ENCODE measurements at regions not wholly inside any gene's neighbourhood (a gene's known extent, or its start where the extent isn't known, plus 50 kb on each side); places are given as distances from the start of the nearest gene placed in this dataset.

DNA sequence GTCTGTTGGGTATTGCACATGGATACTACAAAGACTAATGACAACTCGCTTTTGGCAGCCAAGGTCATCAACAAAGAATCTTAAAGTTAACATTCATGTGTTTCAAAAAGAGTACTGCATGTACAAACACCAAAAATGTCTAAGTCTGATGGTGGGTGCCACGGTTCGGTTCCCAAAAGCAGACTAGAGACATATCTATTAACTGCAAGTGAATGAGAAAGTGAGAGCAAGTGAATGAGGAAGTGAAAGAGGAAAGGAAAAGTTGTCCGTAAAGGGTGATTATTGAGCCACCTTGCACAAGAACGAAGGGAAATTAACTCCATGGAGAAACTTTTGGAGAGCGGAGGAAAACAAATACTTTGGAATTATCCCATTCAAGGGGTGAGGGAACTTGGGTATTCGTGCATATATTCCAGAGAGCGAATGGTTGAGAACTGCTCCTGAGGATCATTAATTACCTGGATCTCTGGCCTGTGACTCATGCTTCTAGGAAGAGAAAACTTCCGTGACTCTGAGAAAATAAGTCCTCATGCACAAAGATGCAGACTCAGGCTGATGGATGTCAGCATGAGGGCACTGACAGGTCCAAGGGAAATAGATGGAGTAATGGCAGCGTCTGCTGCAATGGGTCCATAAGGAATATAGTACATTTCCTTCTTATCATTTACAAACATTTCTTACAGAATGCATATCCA is 336.5 kb upstream of the TGFBR2 start:
- DNase-seq = no peak

DNA sequence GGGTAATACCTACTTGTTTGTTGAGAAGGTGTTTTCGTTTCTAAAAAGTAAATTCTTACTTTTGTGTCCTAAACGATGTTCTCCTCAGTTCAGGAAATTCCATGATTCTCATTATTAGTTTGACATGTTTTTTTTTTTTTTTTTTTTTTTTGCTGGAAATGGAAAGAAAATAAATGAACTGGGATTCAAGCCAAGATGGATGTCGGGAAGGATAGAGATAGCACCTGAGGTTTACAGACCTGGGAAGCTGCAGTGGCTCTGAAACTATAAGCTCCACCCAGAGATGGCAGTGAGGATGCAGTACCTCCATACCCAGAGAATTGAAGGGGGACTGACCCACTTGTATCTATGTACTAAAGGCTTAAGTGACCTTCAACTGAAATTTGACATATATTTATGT is 334.6 kb upstream of the TGFBR2 start:
- DNase-seq = no peak

DNA sequence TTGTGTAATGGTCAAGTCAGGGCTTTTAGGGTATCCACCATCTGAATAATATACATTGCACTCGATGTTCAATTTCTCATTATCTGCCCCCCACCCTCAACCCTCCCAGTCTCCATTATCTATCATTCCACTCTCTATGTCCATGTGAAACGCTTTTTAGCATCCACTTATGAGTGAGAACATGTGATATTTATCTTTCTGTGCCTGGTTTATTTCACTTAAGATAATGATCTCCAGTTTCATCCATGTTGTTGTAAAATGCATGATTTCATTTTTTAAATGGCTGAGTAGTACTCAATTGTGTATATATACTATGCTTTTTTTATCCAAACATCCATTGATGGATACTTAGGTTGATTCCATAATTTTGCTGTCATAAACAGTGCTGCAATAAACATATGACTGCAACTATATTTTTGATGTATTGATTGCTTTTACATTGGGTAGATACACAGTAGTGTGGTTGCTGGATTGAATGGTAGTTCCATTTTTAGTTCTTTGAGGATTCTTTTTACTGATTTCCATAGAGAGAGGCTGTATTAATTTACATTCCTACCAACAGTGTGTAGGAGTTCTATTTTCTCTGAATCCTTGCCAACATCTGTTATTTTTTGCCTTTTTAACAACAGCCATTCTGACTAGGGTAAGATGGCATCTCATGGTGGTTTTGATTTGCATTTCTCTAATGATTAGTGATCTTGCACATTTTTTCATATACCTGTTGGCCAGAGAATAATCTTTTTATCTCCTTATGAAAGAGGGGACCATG is 332.9 kb upstream of the TGFBR2 start:
- no peak for DNase-seq

DNA sequence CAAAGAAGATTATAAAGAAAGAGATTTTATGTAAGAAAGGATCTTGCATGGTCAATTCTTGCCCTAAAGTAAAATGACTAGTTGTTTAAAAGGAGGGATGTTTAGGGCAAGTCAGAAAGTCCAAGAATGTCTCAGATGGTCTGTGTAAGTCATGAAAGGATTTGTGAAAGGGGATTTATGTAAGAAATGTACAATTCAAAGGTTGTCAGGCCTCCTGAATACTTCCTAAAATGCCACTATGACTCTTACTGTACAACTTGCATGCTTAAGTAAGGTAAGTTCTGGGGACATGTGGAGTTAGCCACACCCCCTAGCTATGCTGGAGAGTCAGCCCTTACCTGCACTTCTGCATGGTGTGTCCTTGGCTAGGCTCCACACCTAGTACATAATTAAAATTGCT is 328.9 kb upstream of the TGFBR2 start:
- DNase-seq = no peak

DNA sequence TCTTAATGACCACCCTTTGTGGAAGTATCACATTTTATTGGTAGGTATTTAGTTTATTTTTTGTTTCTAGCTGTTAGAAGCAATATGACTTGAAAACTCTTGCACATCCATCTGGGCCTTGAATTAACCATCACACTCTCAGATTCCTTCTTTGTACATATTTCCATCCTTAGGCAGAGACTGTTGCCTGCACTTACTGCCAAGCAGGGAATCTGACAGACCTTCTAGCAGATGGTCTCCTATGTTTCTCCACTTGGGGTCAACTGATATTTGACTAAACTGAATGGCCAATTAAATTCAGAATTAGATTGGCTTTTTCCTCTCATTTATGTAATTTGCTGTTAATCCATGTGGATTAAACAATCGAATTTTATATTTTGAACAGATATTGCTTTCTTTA is 324.9 kb upstream of the TGFBR2 start:
- no peak for DNase-seq

DNA sequence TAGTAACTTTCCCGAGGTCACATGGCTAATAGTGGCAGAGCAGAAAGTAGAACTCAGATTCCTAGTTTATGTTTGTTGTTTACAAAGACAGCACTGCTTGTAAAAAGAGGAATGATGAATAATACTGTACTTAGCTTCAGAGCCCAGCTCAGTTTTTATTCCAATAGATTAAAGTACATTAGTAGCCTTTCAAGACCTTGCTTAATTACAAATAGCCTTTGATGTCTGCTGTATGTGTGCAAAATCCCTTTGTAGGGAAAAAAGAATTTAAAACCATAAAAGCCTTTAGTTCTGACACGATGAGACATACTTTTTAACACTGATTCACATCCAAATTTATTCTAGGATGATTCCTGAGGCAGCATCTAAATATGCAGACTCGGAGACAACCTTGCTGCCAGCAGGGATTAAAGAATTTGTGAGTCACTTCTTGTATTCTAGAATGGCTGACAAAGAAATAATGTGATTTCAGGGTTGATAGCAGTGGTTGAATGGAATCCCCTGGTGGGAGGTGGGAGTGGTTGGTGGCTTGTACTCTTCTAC is 324.2 kb upstream of the TGFBR2 start:
- DNase-seq = no peak

DNA sequence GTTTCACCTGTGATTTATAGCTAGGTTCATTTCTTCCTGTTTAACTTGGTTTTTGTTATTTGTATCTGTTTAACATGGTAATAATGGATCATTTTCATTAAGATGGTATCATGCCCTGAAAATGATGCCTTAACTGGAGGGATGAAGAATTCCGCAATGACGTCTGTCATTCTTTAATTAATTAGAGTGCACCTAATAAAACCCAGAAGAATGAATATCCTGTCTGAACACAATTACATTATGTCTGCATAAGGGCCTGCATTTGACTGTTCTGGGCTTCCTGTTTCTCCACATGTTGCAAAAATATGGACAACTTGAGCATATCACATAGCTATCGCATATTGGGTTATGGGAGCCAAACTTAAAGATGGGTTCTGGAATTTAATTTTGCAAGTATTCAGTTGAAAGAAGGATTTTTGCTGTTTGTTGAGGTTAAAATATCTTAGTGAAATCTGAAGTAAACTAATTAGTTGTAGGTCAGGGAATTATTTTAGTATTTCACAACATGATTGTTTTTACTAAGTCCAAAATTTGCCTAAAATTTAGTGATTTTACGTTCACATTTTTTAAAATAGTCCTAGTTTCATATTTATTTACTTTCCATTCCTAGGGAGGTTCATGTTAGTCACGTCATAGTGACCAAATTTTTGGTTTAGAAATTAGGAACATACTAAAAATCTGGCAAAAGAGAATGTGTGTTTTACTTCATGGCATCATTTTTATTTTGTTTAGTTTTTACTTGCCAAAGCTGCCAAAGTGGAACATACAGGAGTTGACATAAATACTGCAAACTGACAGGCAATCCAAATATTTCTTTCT is 321.0 kb upstream of the TGFBR2 start:
- DNase-seq = no peak

DNA sequence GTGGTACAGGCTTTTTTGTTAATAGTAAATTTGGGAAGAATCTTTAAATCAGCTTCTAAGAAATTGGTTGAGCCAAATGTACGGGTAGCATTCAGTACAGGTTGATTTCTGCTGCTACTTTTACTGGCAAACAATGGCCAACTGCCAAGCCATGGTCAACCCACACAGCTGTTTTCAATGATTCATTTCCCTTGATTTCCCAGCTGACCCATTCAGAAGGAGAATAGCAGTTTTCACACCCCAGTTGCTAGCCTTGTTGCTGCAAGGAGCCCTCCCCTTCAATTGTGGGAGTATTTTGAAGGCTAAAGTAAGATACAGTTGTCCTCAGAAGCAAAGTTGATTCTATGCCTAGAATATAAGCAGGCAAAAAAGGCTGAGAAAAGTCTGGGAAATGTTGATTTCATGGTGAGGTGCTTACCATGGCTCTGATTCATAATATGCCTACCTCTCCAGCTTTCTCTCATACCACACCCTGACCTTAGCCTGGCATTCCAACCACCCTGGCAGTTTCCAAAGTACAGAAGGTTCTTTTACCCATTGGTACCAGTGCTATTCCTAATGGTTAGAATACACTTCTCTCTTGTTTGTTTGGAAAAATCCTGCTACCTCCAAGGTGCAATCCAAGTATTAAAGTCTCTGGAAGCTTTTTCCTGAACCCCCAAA is 320.3 kb upstream of the TGFBR2 start:
- no peak for DNase-seq

DNA sequence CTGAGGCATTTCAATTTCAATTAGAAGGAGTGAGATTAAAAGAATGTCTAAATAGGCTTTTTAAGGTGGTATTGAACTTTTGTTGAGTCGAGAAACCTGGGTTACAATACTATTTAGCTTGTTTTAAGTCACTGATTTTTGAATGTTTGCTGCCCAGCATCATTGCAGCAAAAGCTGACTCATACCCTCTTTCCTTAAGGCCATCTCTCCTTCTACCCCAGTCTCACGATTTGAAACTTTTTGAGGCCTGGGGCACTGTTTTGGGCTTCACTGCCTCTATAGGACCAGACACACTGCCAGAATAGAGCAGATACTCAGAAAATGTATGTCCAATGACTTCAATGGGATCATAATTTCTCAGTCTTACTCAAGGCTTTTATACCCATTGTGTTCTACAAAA is 319.6 kb upstream of the TGFBR2 start:
- no peak for DNase-seq

DNA sequence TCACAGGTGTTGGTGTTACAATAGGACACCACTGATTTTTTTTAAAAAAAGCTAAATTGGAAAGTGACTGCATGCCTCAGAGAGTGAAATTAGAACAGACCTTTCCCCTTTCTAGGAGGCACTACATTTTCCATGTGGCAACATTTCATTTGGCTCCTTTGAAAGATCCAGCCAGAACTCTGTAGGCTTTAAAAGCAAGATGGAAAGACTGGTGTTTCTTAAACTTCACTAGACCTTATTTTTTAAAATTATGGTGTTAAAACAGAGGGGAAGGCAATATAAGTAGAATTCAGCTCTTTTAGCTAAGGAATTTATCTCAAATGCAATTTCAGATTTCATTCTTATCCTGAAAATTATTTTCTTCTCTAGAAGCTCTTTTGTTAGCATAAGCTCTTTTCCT is 317.6 kb upstream of the TGFBR2 start:
- DNase-seq = no peak

DNA sequence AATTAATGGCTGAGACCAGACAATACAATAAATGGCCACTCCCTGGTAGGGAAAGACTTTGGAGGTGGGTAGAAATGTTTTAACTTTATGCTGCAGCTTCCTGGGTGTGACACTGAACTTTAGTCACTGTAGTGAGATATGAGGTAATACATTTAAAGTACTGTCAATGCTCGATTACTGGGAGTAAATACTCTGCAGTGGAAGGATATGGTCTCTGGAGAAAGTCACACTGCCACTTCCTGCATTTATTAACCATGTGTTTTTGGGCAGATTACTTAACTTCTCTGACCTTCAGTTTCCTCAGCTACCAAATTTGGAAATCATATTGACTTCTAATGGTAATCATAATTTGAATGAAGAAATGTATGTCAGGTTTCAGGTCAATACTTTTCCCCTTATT is 317.1 kb upstream of the TGFBR2 start:
- DNase-seq = no peak

DNA sequence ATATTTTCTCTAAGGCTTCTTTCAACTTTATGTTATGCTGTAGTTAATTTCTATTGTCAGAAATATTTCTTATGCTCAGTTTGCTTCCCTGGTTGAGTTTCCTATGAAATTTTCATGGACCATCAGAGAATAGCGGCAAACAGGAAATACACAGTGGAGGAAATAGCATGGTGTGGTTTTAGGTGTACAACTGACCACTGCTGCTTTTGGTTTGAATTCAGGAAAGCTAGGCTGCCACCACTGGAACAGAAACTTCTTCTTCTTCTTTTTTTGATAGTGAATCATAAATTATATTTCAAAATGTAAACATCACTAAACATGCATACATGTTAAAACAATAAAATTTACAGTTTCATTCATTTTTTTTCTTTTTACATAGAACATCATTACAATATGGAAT is 316.6 kb upstream of the TGFBR2 start:
- DNase-seq = no peak

DNA sequence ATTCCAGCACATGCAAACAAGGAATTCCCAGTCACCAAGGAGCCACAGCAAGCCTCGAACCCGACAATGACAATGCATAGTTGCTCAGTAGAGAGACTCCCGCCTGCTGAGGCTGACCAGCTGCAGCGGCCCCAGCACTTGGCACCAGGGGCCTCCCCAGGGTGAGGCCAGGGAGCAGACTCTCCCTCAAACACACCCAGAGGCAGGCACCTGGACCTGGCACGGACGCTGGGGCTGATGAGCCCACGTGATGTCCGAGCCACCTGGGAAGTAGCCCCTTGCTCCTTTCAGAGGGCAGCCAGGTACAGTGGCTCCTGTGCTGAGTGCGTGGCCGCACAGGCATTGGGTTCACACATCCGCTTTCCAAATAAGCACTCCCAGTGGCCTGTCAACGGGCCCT is 315.9 kb upstream of the TGFBR2 start:
- no peak for DNase-seq

DNA sequence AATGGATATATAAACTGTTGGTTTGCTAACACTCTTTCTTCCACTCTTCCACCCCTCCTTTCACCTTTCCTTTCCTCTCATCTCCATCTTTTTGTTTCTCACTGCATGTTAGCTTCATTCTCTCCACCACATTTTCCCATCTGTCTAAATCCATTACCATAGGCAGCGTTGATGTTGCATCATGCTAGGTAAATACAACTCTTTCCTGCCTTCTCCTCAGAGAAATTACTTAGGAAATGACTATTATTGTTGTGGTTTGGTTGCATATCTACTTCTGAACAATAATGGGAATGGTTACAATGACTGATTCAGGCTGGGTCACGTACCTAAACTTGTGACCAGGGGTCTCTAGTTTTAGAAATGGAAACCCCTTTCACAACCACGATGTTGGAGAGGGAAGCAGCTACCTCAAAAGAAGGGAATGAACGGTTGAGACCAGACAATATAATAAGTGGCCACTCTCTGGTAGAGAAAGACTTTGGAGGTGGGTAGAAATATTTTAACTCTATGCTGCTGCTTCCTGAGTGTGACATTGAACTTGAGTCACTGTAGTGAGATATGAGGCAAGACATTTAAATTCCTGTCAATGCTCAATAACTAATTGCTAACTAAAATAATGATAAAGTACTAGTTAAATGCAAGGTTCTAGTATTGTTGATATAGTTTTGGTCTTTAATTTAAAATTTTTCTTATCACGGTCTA is 314.1 kb upstream of the TGFBR2 start:
- DNase-seq = no peak

DNA sequence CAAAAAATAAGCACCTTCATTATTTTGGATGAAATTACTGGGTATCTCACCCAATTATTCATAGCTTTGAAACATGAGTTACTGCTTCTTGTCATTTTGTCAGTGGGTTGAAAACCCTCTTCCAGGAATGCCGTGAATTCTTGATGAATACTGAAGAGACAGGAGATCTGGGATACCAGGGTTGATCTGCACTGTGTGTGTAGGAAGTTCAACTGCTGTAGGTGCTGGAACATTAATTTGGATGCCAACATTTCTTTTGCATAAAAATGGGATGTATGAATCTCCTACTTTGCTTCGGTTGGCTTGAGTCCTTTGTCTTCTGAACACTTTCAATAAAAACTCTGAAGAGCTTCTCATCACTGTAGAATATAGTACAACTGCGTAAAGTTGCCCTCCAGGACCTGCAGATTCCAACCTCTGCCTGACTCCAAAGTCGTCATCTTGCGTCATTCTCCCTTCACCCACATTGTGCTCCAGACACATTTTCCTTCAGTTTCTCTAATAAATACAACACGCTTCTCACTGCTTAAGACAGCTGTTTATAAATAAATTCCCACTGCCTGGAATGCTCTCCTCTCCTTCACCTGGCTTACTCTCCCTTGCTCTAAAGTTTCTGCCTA is 312.7 kb upstream of the TGFBR2 start:
- no peak for DNase-seq

DNA sequence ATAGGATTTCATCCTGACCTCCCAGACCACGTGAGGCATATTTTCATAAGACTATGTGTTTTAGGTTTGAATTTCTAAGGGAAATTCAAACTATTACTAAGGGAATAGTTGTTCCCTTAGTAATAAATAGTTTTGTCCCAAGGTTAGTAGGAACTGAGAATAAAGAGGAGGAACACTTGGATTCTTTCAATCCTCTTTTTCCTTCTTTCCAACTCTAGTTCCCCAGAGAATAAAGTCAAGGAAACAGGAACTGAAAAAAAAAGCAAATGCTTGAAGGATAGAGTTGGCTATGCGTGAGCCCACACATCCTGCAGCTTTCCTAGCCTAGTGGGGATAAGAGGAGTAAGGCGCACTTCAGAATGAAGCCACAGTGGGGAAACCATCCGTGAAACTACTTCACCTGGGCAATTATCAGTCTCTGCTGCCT is 312.1 kb upstream of the TGFBR2 start:
- no peak for DNase-seq

DNA sequence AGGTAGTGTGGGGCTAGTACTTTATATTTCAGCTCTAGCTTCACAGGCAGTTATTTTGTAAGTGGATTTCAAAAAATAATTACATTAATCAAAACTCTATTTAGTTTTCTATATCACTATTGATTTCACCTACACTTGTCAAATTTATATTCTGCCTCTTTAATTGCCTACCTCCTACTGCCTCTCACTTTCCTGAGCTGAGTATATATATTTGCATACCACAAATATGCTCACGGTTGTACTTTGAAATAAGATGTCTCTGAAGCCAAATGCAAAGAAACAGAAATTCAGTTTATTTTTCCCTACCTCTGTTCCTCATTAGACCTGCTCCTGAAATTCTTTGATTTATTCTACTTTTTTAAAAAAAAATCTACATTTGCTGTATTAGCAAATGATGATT is 309.3 kb upstream of the TGFBR2 start:
- no peak for DNase-seq

DNA sequence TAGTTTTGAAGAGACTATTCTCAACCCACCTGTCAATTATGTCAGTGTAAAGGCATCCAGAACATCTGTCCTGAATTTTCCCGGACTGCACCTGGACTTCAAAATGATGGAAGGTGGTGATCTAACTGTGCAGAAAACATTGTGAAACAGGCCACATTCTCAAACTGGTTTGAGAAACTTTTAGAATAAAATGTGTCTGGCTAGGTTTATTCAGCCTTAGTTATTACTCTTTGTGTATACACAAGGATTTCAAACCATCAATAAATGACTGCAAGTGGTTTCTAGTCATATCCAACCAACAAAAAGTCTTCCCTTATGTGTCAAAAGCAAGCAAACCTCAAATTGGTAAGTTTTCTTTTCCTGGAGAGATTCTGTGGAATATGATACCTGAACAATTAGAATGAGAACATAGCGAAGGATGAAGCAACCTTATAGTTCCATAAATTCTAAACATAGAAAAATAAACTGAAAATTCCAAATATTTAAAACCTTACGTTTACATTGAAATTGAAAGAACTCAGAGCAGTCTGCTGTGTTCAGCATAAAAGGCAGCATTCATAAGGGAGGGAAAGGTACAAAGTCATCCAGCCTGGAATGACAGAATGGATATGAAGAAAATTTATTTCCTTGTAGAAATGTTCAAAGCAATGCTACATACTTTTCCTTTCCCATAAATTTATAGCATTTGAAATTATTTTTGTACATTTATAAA is 306.6 kb upstream of the TGFBR2 start:
- DNase-seq = no peak

DNA sequence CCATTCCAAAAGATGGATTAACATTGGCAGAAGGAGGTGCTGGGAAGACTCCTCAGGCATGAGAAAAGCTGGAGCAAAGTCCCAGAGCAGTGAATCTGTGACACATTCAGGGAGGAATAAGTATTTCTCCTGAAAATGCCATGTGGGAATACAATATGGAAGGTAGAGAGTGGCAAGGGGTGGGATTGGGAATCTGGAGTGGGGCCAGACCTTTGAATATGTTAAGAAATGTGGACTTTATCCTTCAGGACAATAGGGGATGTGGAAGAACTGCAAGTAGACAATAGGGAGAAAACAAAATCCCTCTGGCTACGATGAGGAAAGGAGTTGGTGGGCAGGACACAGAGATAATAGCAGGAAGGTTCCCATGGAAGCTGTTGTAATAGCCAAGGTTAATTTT is 305.6 kb upstream of the TGFBR2 start:
- no peak for DNase-seq

DNA sequence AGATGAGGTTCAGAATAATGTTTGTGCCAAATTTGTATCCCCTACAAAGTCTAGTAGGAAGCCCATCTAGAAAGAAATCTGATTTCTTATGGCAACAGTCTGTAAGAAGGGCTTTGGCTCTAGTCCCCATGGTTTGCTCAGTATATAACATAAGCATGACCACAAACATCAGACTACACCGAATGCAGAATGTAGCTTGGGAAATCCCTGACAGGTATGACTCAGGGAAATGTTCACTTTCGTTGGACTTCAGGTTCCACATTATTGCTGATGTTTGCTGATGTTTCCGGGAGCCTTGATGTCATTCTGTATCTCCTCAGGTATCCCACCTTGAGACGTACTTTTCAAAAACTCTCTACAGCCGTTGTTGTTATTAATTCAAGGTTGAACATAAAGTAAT is 304.4 kb upstream of the TGFBR2 start:
- DNase-seq = no peak

DNA sequence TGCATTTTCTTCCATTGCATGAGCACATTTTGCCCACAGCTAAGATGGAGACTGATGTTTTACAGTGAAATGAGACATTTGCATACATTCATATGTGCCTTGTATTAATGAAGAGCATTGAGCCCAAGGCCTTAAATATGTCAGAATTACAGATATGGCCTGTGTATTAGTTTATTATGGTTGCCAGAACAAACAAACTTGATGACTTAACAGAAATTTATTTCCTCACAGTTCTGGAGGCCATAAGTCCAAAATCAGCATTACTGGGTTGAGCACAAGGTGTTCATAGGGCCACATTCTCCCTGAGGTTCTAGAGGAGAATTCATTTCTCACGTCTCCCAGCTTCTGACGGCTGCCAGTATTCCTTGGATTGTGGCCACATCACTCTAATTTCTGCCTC is 302.6 kb upstream of the TGFBR2 start:
- DNase-seq = no peak

Measured in NCI-H2107 (cell line).